DMS53 treated with DMSO at 0.1 percent for 48 hours (cell line): ENCODE measurements at regions not wholly inside any gene's neighbourhood (a gene's known extent, or its start where the extent isn't known, plus 50 kb on each side); places are given as distances from the start of the nearest gene placed in this dataset.

ENCODE experiments used
- DNase-seq: peaks from one replicate; lab custom pipeline; 2025; ENCODE audit not compliant: unreplicated experiment; lab: John Stamatoyannopoulos, UW

GRCh38 chr6:17047889-17048288 is 54.0 kb upstream of the STMND1 start:
- DNase-seq: no peak

DNA sequence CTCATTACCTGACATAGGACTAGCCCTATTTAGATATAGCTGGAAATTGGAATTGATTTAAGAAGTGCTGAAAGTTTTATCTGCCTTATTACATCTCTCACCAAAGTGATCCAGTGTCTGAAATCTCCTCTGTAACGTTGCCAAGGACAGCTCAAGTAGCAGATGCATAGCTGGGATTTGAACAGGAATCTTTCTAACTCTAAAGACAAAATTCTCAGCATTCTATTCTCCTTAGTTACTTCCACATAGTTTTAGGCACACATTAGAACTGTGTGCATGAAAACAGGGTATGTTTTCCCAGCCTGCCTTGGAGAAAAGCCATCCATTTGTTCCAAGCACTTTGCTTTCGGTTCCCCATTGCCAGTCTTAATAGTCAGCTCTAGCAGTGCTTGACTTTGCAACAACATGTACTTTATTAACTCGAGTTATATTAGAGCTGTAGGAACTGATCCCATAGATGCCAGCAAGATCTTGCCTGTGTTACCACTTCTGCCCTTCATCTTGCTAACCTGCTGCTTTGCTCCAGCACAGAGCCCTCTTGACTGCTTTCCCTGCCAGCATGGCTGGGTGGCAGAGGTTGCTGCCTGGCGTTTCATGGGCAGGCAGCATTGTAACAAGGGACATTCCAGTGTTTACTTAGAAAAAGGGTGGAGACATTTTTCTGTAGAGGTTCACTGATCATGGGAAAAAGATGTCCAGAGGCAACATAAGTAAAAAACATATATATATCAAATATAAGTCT is 56.1 kb upstream of the STMND1 start:
- no peak for DNase-seq

GRCh38 chr6:17043148-17043522 is 58.7 kb upstream of the STMND1 start:
- DNase-seq: no peak

DNA sequence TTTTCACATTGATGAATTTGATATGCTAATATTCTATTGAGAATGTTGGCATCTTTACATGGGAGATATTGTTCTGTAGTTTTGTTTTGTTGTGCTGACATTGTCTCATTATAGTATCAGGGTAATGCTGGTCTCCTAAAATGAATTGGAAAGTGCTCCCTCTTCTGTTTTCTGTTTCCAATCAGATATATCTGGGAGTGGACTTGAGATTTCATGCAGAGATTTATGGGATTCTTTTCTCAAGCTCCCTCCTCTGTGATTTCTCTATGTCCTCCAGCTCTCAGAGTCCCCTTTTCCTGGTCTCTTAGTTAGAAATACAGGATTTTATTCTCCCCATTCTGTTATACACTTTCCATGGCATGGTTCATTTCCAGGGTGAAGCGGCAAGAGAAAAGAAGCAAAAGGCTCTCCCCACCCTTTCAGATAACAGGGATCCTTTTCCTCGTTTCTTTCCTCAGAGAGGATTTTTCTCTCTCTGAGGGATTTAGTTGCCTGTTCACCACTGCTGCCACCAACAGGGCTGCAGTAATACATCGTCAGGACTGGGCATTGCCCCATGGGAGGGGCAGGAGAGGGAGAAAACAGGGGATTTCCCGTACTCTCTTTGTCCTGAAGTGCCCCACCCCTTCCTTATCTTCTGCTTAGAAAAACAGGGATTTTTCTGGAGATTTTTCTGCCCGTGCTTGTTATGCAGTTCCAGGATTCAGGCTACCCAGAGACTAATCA is 59.3 kb upstream of the STMND1 start:
- DNase-seq: no peak

GRCh38 chr6:17039266-17039665 is 62.6 kb upstream of the STMND1 start:
- no peak for DNase-seq

DNA sequence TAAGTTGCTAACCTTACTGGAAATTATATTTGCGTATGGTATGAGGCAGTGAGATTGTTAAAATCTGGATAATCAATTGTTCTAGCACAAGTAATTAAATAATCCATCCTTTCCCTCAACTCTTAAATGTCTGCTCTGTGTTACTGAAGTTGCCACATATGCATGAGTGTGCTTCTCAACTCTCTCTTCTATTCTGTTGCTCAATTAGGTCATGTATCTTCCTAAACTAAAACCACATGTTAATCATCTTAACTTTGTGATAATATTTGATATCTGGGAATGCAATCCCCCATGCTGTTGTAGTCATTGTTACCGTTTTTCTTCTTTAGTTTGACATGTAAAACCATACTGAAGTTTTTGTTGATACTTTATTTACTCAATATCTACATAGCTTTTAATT is 63.5 kb upstream of the STMND1 start:
- no peak for DNase-seq

GRCh38 chr6:17036065-17036393 is 65.8 kb upstream of the STMND1 start:
- no peak for DNase-seq

DNA sequence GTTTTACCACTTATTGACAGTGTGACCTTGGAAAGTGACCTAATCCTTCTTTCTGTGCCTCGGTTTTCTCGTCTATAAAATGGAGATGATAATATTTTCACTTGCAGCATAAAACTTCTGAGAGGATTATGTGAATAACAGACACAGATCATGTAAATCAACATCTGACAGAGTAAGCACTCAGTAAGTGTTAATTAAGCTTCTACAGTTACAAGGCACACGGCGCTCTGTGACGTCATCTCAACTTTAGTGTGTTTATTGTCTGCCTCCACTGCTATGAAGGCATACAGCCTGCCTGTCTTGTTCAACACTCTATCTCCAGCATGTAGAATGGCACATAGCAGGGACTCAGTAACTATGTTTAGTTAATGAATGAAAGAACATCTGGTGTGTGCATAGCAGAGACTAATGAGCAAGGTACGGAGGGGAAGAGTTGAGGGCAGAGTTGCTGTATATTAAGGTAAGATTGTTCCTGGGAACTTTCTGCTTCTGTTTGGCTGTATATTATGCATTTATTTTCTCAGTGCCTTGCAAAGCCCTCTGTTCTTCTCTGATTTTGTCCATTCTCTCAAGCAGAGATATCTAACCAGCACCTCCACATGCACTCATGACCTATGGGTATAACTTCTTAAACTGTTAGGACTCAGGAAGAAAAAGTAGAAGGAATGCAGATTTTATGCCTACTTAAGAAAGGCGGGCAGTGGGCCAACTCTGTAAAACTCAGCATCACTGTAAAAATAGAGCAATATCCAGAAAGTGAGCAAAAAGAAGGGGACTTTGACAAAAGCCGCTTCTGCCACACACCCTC is 66.4 kb upstream of the STMND1 start:
- peak; percentile 10 for DNase-seq

- no peak for DNase-seq
Observed at GRCh38 chr6:17033746-17034145, 68.1 kb upstream of the STMND1 start.

GRCh38 chr6:17032988-17033634 is 68.7 kb upstream of the STMND1 start:
- no peak for DNase-seq

- DNase-seq: no peak
Observed at GRCh38 chr6:17032590-17032987, 69.3 kb upstream of the STMND1 start.

DNA sequence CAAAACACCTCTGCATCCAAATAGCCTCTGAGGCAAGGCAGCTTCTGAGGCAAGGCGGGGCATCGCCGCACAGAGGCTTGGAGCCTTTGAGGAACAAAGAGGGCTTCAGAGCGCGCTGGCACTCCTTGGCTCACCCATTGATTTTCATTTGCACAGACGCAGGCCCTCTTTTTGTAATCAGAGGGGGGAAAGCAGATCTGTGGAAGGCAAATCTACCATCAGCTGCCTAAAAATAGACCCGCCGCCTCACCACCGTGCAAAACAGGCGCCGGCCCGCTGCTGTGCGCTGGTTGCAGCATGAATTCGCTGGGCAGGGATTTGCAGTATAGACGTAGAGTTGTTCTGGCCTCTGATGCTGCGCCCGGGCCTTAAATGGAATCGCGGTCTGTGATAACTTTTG is 69.9 kb upstream of the STMND1 start:
- no peak for DNase-seq

- DNase-seq: no peak
Observed at GRCh38 chr6:17027441-17027840, 74.4 kb upstream of the STMND1 start.

DNA sequence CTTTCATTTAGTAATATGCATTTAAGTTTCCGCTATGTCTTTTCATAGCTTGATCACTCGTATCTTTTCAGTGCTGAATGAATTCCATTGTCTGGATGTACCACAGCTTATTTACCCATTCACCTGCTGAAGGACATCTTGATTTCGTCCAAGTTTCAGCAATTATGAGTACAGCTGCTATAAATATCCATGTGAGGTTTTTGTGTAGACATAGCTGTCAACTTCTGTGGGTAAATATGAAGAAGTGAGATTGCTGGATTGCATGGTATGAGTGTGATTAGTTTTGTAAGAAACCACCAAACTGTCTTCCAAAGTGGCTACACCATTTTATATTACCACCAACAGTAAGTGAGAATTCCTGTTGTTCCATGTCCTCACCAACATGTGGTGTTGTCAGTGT is 79.2 kb upstream of the STMND1 start:
- no peak for DNase-seq

DNA sequence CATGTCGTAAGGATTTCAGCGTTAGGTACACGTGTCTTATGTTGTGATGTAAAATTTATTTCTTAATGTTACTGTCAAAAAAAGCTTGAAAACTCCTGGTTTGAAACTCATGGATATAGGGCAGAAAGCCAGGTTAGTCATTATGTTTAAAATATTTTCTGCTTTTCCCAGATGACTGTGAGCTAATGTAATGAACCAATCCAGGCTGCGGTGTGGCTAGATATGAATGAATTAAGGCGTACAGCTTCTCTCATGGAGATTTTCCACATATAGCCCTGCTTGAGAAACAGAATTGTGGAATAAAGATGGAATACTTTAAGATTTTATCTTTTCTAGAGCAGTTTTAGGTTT is 80.3 kb upstream of the STMND1 start:
- DNase-seq: no peak

DNA sequence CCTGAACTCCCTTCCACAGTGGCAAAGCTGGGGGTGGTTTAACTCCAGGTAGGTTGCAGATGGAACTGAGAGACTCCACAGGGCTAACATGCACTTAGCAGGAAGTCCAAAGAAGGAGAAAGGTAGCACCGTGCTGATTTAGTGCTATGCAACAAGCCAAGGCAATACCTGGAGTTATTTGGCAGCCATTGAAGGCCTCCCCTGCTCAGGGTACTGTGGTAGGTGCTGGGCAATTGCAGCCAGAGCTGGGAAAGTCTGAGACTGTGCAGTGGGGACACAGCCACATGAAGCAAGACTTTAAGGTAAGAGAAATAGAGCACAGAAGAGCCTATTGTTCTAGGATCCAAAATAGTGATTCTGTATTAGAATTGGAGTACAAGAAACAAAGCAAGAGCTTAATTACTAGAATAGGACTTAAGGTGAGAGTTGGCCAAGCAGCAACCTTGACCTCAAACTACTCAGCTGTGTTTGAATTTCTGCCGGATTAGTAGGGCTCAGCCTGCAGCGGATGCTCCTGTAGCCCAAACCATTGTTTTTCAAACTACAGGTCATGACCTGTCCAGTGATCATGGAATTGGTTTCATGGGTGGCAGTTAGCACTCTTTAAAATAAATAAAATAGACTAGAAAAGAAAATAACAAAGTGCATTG is 80.8 kb upstream of the STMND1 start:
- no peak for DNase-seq

DNA sequence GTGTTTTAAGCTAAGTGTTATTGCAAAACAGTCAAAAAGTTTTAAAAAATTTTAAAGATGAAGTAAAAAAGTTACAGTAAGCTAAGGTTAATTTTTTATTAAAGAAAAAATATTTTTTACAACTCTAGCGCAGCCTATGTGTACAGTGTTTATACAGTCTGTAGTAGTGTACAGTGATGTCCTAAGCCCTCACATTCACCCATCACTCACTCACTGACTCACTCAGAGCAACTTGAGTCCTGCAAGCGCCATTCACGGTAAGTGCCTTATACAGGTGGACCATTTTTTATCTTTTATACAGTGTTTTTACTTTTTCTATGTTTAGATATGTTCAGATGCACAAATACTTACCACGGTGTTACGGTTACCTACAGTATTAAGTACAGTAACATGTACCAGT is 83.4 kb upstream of the STMND1 start:
- no peak for DNase-seq

DNA sequence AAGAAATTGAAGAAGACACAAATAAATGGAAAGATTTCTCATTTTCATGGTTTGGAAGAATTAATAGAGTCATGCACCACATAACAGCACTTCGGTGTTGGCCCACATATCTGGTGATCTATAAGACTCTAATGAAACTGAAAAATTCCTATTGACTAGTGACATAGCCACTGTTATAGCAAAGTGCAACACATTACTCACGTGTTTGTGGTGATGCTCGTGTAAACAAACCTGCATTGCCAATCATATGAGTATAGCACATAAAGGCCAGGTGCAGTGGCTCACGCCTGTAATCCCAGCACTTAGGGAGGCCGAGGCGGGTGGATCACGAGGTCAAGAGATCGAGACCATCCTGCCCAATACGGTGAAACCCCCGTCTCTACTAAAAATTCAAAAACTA is 84.4 kb upstream of the STMND1 start:
- no peak for DNase-seq

GRCh38 chr6:17015551-17016381 is 86.1 kb upstream of the STMND1 start:
- DNase-seq: no peak

GRCh38 chr6:17015144-17015543 is 86.7 kb upstream of the STMND1 start:
- no peak for DNase-seq
